ENCODE measurements at regions not wholly inside any gene's neighbourhood (a gene's known extent, or its start where the extent isn't known, plus 50 kb on each side); places are given as distances from the start of the nearest gene placed in this dataset.

GRCh38 chr9:14523545-14523944, 169.7 kb downstream of the ZDHHC21 start:
- TF ChIP-seq CTCF (IDR thresholded peaks at IDR 0.05; ENCODE audit: insufficient read depth, low read length) (no peak), POLR2AphosphoS5 (IDR thresholded peaks at IDR 0.05; ENCODE audit: low read depth) (no peak), SPI1 (IDR thresholded peaks at IDR 0.05; ENCODE audit: borderline replicate concordance, low read depth) (no peak), GABPA (IDR thresholded peaks at IDR 0.05; ENCODE audit: low read depth) (no peak)

All from HL-60 (cell line).